Hematopoietic multipotent progenitor cell treated with erythropoietin and hydrocortisone succinate and interleukin-3 and kit ligand, for 8 days (in vitro differentiated cells): ENCODE measurements at regions not wholly inside any gene's neighbourhood (a gene's known extent, or its start where the extent isn't known, plus 50 kb on each side); places are given as distances from the start of the nearest gene placed in this dataset.

Source experiments
- DNase-seq: peaks from one replicate; pipeline ENCODE4 v3.0.0-alpha.2; 2015

GRCh38 chr2:188158337-188159100 lies 133.2 kb upstream of the GULP1 start:
- DNase-seq = no peak

- DNase-seq = no peak
Observed at GRCh38 chr2:188159484-188159883, 132.2 kb upstream of the GULP1 start.

- DNase-seq = no peak
Observed at GRCh38 chr2:188170356-188170755, 121.3 kb upstream of the GULP1 start.

GRCh38 chr2:188176620-188177019 lies 115.1 kb upstream of the GULP1 start:
- DNase-seq = no peak

GRCh38 chr2:188181067-188181838 lies 110.4 kb upstream of the GULP1 start:
- no peak for DNase-seq

- DNase-seq = no peak
Observed at GRCh38 chr2:188181884-188182283, 109.8 kb upstream of the GULP1 start.

- no peak for DNase-seq
Observed at GRCh38 chr2:188187726-188188125, 103.9 kb upstream of the GULP1 start.

GRCh38 chr2:188189356-188189755 lies 102.3 kb upstream of the GULP1 start:
- no peak for DNase-seq

- no peak for DNase-seq
Observed at GRCh38 chr2:188193230-188193629, 98.4 kb upstream of the GULP1 start.

- DNase-seq = no peak
Observed at GRCh38 chr2:188196343-188197008, 95.2 kb upstream of the GULP1 start.

GRCh38 chr2:188199716-188200128 lies 92.0 kb upstream of the GULP1 start:
- no peak for DNase-seq

- no peak for DNase-seq
Observed at GRCh38 chr2:188201639-188202038, 90.0 kb upstream of the GULP1 start.

- no peak for DNase-seq
Observed at GRCh38 chr2:188202777-188203176, 88.9 kb upstream of the GULP1 start.

GRCh38 chr2:188203776-188204175 lies 87.9 kb upstream of the GULP1 start:
- DNase-seq = no peak

GRCh38 chr2:188204824-188205223 lies 86.8 kb upstream of the GULP1 start:
- no peak for DNase-seq

GRCh38 chr2:188207554-188207953 lies 84.1 kb upstream of the GULP1 start:
- DNase-seq = no peak

- no peak for DNase-seq
Observed at GRCh38 chr2:188209218-188209617, 82.5 kb upstream of the GULP1 start.

- DNase-seq = no peak
Observed at GRCh38 chr2:188217264-188217663, 74.4 kb upstream of the GULP1 start.

- no peak for DNase-seq
Observed at GRCh38 chr2:188219541-188219940, 72.1 kb upstream of the GULP1 start.

- DNase-seq = no peak
Observed at GRCh38 chr2:188220535-188220934, 71.1 kb upstream of the GULP1 start.

GRCh38 chr2:188227713-188228112 lies 64.0 kb upstream of the GULP1 start:
- DNase-seq = no peak

GRCh38 chr2:188235364-188235763 lies 56.3 kb upstream of the GULP1 start:
- no peak for DNase-seq

GRCh38 chr2:188238386-188238785 lies 53.3 kb upstream of the GULP1 start:
- DNase-seq = no peak
